ENCODE measurements at regions not wholly inside any gene's neighbourhood (a gene's known extent, or its start where the extent isn't known, plus 50 kb on each side); places are given as distances from the start of the nearest gene placed in this dataset.

DNA sequence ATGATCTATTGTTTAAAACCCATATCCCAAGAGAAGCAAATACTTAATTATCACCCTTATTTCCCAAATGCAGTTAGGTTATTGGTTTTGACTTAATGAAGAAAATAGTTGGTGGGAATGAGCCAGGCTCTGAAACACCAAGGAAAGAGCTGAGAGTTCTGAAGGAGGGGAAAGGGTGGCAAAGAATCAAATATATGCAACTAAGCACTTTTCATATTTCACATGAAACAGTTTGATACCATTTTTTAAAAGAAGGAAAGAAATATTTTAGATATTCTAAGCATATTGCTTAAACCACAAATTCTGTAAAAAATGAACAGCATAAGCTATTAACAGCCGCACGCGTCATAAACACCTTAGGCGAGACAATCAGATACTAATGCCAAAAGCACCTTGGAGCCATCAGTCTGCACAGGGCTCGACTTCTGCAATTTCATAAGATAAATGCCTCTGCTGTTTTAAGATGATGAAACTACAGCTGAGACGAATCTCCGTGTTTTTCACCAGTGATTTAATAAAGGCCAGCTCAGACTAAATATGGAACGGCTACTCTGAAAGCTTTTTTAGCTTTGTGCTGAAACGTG, 371.7 kb downstream of the EN1 start:
- TF ChIP-seq RCOR1 (conservative IDR thresholded peaks at IDR 0.05; ENCODE audit: low read depth, low read length) (no peak), NR2C1 (IDR thresholded peaks at IDR 0.05) (no peak), IKZF1 (conservative IDR thresholded peaks at IDR 0.05) (no peak), RELA (IDR thresholded peaks at IDR 0.05; ENCODE audit: borderline replicate concordance, partially characterized antibody) (no peak), ESRRA (IDR thresholded peaks at IDR 0.05; ENCODE audit: low read length) (no peak)

Data from GM12878 (cell line).